Kidney epithelial cell (primary cell): ENCODE measurements at regions not wholly inside any gene's neighbourhood (a gene's known extent, or its start where the extent isn't known, plus 50 kb on each side); places are given as distances from the start of the nearest gene placed in this dataset.
"Not testable (repeated sequence)": the region's sequence is repeated elsewhere in the genome, so short reads cannot be mapped to it uniquely, and the experiment has no call there.

Experiments used
- DNase-seq: peaks from one replicate; pipeline ENCODE4 v3.0.0-alpha.2; 2010; ENCODE audit warnings: low read depth
- H3K27me3 ChIP-seq: 2 replicates; pipeline ENCODE4 v1.6.0; 2011; ENCODE audit warnings: low read length; ENCODE audit not compliant: control insufficient read depth, insufficient read depth
- H3K36me3 ChIP-seq: 2 replicates; pipeline ENCODE4 v1.5.1; 2011; ENCODE audit warnings: low read length; ENCODE audit not compliant: control insufficient read depth, insufficient read depth
- H3K4me3 ChIP-seq: 2 replicates; pipeline ENCODE4 v1.5.1; 2011; ENCODE audit warnings: low read depth, mild to moderate bottlenecking, control low read depth, low read length
- TF ChIP-seq, protein P1 (sequence below): IDR thresholded peaks from 2 replicates; pipeline ENCODE4 v1.5.1; 2011; ENCODE audit warnings: mild to moderate bottlenecking, moderate library complexity, low read length, control low read depth, inconsistent platforms; ENCODE audit not compliant: insufficient read depth, poor library complexity, severe bottlenecking

DNA sequence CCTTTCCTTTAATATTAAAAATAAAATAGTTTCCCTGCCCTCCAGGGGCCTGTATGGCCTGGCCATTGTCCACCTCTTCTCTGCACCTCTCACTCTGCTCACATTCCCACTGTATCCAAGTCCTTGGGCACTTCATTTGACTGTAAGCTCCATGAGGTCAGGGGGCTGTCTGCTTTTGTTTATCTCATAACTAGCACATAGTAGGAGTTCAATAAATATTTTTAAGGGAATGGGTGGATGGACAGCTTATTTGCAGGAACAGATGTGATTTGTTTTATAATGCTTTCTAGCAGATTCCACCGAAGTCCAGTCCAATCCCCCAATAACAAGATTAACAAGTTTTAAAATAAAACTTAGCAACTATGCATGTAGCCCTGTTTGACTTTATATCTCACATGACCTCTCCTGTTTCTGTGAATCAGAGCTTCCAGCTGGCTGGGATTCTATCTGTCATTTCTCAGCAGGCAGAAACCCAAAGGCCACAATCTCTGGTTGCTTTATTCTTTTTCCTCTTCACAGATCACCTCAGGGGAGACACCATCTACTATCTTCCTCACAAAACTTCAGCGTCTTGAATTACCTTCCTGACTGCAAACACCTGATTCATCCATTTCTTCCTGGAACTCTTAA, 123.0 kb upstream of the NR2F2 start:
- DNase-seq, result no peak
- no peaks in the 10 kb centered on the region for H3K27me3 ChIP-seq
- H3K36me3 ChIP-seq, result no peaks in the 10 kb centered on the region
- TF ChIP-seq, protein P1, sequence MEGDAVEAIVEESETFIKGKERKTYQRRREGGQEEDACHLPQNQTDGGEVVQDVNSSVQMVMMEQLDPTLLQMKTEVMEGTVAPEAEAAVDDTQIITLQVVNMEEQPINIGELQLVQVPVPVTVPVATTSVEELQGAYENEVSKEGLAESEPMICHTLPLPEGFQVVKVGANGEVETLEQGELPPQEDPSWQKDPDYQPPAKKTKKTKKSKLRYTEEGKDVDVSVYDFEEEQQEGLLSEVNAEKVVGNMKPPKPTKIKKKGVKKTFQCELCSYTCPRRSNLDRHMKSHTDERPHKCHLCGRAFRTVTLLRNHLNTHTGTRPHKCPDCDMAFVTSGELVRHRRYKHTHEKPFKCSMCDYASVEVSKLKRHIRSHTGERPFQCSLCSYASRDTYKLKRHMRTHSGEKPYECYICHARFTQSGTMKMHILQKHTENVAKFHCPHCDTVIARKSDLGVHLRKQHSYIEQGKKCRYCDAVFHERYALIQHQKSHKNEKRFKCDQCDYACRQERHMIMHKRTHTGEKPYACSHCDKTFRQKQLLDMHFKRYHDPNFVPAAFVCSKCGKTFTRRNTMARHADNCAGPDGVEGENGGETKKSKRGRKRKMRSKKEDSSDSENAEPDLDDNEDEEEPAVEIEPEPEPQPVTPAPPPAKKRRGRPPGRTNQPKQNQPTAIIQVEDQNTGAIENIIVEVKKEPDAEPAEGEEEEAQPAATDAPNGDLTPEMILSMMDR, result no peak
- H3K4me3 ChIP-seq, result no peak overlapping the region

GRCh38 chr15:96209285-96209735, 121.2 kb upstream of the NR2F2 start:
- TF ChIP-seq, protein P1, result no peak
- Histone ChIP-seq H3K27me3 (no peaks in the 10 kb centered on the region), H3K4me3 (no peak overlapping the region), H3K36me3 (no peaks in the 10 kb centered on the region)
- no peak for DNase-seq

DNA sequence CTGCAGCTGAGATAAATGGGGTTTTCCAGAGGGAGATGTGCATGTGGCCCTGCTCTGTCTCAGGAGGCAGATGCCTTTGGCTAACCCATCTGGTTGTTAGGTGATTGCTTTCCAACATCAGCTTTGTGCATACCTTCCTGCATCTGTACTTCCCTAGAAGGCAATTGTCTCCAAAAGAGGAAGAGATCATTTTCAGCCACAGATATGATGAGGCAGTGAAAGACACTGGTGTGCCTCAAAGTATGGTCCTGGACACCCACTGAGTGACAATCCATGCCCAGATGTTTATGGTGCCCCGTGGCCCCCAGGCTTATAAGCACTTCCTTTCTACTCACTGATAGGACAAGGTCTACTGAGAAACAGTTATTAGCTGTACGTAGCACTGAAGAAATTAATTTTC, 117.5 kb upstream of the NR2F2 start:
- TF ChIP-seq, protein P1, result no peak
- H3K4me3 ChIP-seq, result no peak overlapping the region
- H3K27me3 ChIP-seq, result no peaks in the 10 kb centered on the region
- DNase-seq, result no peak
- H3K36me3 ChIP-seq, result no peaks in the 10 kb centered on the region

DNA sequence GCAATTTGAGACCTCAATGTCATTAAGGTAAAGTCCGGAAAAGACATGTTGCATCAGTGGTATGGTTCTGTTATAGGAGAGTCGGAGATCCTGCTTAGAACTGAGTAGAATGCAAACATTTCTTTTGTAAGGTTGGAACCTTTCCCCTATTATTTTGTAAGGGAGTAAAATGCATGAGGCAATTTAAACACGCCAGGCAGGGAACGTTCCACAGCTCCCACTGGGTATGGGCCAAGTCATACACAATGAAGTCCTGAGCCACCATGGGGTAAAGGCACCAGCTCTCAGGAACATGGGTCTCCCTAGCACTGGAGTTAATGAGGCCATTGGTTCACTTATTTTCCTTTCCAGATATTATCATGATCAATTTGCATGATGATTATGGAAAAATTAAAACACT, 116.6 kb upstream of the NR2F2 start:
- no peaks in the 10 kb centered on the region for H3K36me3 ChIP-seq
- TF ChIP-seq, protein P1, result no peak
- no peak for DNase-seq
- no peak overlapping the region for H3K4me3 ChIP-seq
- H3K27me3 ChIP-seq, result no peaks in the 10 kb centered on the region

GRCh38 chr15:96216481-96216880, 114.0 kb upstream of the NR2F2 start:
- H3K27me3 ChIP-seq, DNase-seq, H3K36me3 ChIP-seq, H3K4me3 ChIP-seq: not testable (repeated sequence)

DNA sequence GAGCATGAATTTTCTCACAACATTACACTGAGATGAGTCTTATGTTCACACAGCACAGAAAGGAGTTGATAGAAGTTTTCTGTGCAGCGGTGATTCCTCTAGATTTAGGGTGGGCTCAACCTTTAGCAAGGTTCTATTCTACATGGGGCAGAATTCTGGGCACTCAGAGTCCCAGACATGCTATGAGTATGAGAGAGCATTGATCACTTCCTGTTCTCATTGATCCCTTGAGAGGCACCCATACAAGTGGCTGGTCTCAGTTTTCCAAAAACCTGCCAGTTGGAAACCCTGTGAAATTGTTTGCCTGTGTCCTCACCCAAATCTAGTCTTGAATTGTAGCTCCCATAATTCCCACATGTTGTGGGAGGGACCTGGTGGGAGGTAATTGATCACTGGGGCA, 112.5 kb upstream of the NR2F2 start:
- Histone ChIP-seq H3K36me3 (no peaks in the 10 kb centered on the region), H3K4me3 (no peak overlapping the region), H3K27me3 (no peaks in the 10 kb centered on the region)
- TF ChIP-seq, protein P1, result no peak
- no peak for DNase-seq
